Fibroblast of lung (primary cell): ENCODE measurements at regions not wholly inside any gene's neighbourhood (a gene's known extent, or its start where the extent isn't known, plus 50 kb on each side); places are given as distances from the start of the nearest gene placed in this dataset.

ENCODE experiments used
- DNase-seq, 2 donors: peaks; one replicate each; pipeline versions ENCODE4 v3.0.0 to v3.0.0-alpha.2; 2010; ENCODE audit warnings: low read depth in 2 of 2
- H2AFZ ChIP-seq: 2 replicates; pipeline ENCODE4 v1.5.1; 2012; ENCODE audit warnings: low read length, control low read depth, inconsistent platforms
- H3K27ac ChIP-seq: 2 replicates; pipeline ENCODE4 v1.5.1; 2011; ENCODE audit warnings: low read length, control low read depth; ENCODE audit not compliant: insufficient read depth
- H3K27me3 ChIP-seq: 2 replicates; pipeline ENCODE4 v1.5.1; 2011; ENCODE audit warnings: mild to moderate bottlenecking, low read length; ENCODE audit not compliant: control insufficient read depth, insufficient read depth
- H3K36me3 ChIP-seq: 2 replicates; pipeline ENCODE4 v1.5.1; 2011; ENCODE audit warnings: low read length; ENCODE audit not compliant: control insufficient read depth, insufficient read depth
- H3K4me1 ChIP-seq: 2 replicates; pipeline ENCODE4 v1.5.1; 2011; ENCODE audit warnings: low read length; ENCODE audit not compliant: control insufficient read depth, insufficient read depth; ENCODE audit errors: extremely low read depth
- H3K4me2 ChIP-seq: 2 replicates; pipeline ENCODE4 v1.5.1; 2011; ENCODE audit warnings: low read length, control low read depth; ENCODE audit not compliant: insufficient read depth; ENCODE audit errors: extremely low read depth
- H3K4me3 ChIP-seq, 4 experiments: fragments of 200-600 bp in 1 of 4; sonication (generic) in 1 of 4; replicated peaks in 1 of 4; 2 replicates each; pipeline ENCODE4 v1.5.1; 2011 to 2016; ENCODE audit warnings: low read length in 4 of 4, low read depth in 3 of 4, mild to moderate bottlenecking in 3 of 4, control low read depth in 2 of 4, inconsistent platforms in 1 of 4, mixed read lengths in 1 of 4; ENCODE audit not compliant: insufficient read depth in 1 of 4; ENCODE audit errors: control extremely low read depth in 1 of 4
- H3K79me2 ChIP-seq: 2 replicates; pipeline ENCODE4 v1.5.1; 2012; ENCODE audit warnings: mild to moderate bottlenecking, low read length, inconsistent platforms; ENCODE audit not compliant: control insufficient read depth, insufficient read depth
- H3K9ac ChIP-seq: 2 replicates; pipeline ENCODE4 v1.5.1; 2011; ENCODE audit warnings: mild to moderate bottlenecking, low read length, control low read depth; ENCODE audit not compliant: insufficient read depth
- H3K9me3 ChIP-seq: 2 replicates; pipeline ENCODE4 v1.5.1; 2012; ENCODE audit warnings: low read depth, low read length; ENCODE audit not compliant: control insufficient read depth, insufficient read depth
- H4K20me1 ChIP-seq: 2 replicates; pipeline ENCODE4 v1.5.1; 2011; ENCODE audit warnings: low read length; ENCODE audit not compliant: control insufficient read depth, insufficient read depth; ENCODE audit errors: extremely low read depth
- EZH2 ChIP-seq: IDR thresholded peaks from 2 replicates; pipeline ENCODE4 v1.5.1; 2012; ENCODE audit warnings: low read length, control low read depth, mild to moderate bottlenecking; ENCODE audit errors: missing control alignments
- TF ChIP-seq, protein P1 (sequence below), 2 donors: IDR thresholded peaks in 1 of 2; conservative IDR thresholded peaks in 1 of 2; 1 replicate in 1 of 2; 2 replicates in 1 of 2; pipeline ENCODE4 v1.5.1; 2011 to 2012; ENCODE audit warnings: low read length in 2 of 2, control low read depth in 1 of 2, inconsistent platforms in 1 of 2, low read depth in 1 of 2, mild to moderate bottlenecking in 1 of 2

DNA sequence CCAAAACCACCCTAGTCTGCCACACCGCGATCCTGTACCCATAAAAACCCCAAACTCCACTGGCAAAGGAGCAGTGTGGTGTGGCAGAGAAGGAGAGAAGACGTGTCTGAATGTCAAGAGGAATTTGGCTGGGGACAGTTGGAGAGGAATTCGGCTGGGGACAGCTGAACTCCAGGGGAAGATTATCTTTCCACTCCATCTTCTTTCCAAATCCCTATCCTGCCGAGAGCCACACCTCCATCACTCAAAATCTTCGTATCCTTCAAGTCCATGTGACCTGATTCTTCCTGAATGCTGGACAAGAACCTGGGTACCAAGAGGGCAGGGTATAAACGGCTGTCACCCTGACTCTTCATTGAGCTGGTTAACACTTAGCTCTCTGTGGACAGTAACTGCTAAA is 448.1 kb downstream of the ARHGEF28 start:
- H3K4me3 ChIP-seq, result no peak overlapping the region
- no peaks in the 10 kb centered on the region for H3K36me3 ChIP-seq
- no peaks in the 10 kb centered on the region for H3K9me3 ChIP-seq
- no peak for DNase-seq
- no peak for TF ChIP-seq EZH2
- TF ChIP-seq, protein P1, sequence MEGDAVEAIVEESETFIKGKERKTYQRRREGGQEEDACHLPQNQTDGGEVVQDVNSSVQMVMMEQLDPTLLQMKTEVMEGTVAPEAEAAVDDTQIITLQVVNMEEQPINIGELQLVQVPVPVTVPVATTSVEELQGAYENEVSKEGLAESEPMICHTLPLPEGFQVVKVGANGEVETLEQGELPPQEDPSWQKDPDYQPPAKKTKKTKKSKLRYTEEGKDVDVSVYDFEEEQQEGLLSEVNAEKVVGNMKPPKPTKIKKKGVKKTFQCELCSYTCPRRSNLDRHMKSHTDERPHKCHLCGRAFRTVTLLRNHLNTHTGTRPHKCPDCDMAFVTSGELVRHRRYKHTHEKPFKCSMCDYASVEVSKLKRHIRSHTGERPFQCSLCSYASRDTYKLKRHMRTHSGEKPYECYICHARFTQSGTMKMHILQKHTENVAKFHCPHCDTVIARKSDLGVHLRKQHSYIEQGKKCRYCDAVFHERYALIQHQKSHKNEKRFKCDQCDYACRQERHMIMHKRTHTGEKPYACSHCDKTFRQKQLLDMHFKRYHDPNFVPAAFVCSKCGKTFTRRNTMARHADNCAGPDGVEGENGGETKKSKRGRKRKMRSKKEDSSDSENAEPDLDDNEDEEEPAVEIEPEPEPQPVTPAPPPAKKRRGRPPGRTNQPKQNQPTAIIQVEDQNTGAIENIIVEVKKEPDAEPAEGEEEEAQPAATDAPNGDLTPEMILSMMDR (conservative IDR thresholded peaks at IDR 0.05 in 1 of 2, IDR thresholded peaks at IDR 0.05 in 1 of 2; ENCODE audit: low read depth in 1 of 2, low read length in 2 of 2), result no peak
- no peak overlapping the region for H3K9ac ChIP-seq
- H3K27ac ChIP-seq, result no peak overlapping the region
- H3K4me1 ChIP-seq, result no peaks in the 10 kb centered on the region
- H2AFZ ChIP-seq, result no peak overlapping the region
- no peak overlapping the region for H3K4me2 ChIP-seq
- H4K20me1 ChIP-seq, result no peaks in the 10 kb centered on the region
- H3K27me3 ChIP-seq, result no peaks in the 10 kb centered on the region
- H3K79me2 ChIP-seq, result no peaks in the 10 kb centered on the region

GRCh38 chr5:74073257-74073656 is 447.3 kb downstream of the ARHGEF28 start:
- H4K20me1 ChIP-seq, result no peaks in the 10 kb centered on the region
- H3K9ac ChIP-seq, result no peak overlapping the region
- no peak overlapping the region for H3K4me2 ChIP-seq
- H3K79me2 ChIP-seq, result no peaks in the 10 kb centered on the region
- H2AFZ ChIP-seq, result no peak overlapping the region
- H3K36me3 ChIP-seq, result no peaks in the 10 kb centered on the region
- no peak overlapping the region for H3K27ac ChIP-seq
- no peak overlapping the region for H3K4me3 ChIP-seq
- no peaks in the 10 kb centered on the region for H3K9me3 ChIP-seq
- TF ChIP-seq, protein P1 (conservative IDR thresholded peaks at IDR 0.05 in 1 of 2, IDR thresholded peaks at IDR 0.05 in 1 of 2; ENCODE audit: low read depth in 1 of 2, low read length in 2 of 2), result no peak
- TF ChIP-seq EZH2, result no peak
- peak in 1 of 2 donors; percentile 60 for DNase-seq
- H3K27me3 ChIP-seq, result no peaks in the 10 kb centered on the region
- H3K4me1 ChIP-seq, result no peaks in the 10 kb centered on the region

GRCh38 chr5:74072646-74073045 is 446.6 kb downstream of the ARHGEF28 start:
- TF ChIP-seq, protein P1 (conservative IDR thresholded peaks at IDR 0.05 in 1 of 2, IDR thresholded peaks at IDR 0.05 in 1 of 2; ENCODE audit: low read depth in 1 of 2, low read length in 2 of 2), result no peak
- no peak for TF ChIP-seq EZH2
- Histone ChIP-seq H3K4me1 (no peaks in the 10 kb centered on the region), H3K9ac (no peak overlapping the region), H2AFZ (no peak overlapping the region), H4K20me1 (no peaks in the 10 kb centered on the region), H3K4me2 (no peak overlapping the region), H3K36me3 (no peaks in the 10 kb centered on the region), H3K27ac (no peak overlapping the region), H3K27me3 (no peaks in the 10 kb centered on the region), H3K4me3 (no peak overlapping the region), H3K79me2 (no peaks in the 10 kb centered on the region), H3K9me3 (no peaks in the 10 kb centered on the region)
- DNase-seq, result no peak
